Neuron (in vitro differentiated cells): ENCODE measurements at regions not wholly inside any gene's neighbourhood (a gene's known extent, or its start where the extent isn't known, plus 50 kb on each side); places are given as distances from the start of the nearest gene placed in this dataset.

Experiments
- H2AFZ ChIP-seq: one replicate; pipeline ENCODE4 v1.6.1; 2013; ENCODE audit warnings: low read depth, mild to moderate bottlenecking, inconsistent platforms, low read length, moderate library complexity
- H3K27me3 ChIP-seq: one replicate; pipeline ENCODE4 v1.6.1; 2013; ENCODE audit warnings: low read length; ENCODE audit not compliant: insufficient read depth
- H3K36me3 ChIP-seq: one replicate; pipeline ENCODE4 v1.6.1; 2013; ENCODE audit warnings: low read length; ENCODE audit not compliant: insufficient read depth
- H3K4me1 ChIP-seq: one replicate; pipeline ENCODE4 v1.6.1; 2013; ENCODE audit warnings: low read length; ENCODE audit not compliant: insufficient read depth
- H3K4me3 ChIP-seq: 2 replicates; pipeline ENCODE4 v1.5.1; 2013; ENCODE audit warnings: mild to moderate bottlenecking, low read length, moderate library complexity
- H3K9me3 ChIP-seq: one replicate; pipeline ENCODE4 v1.6.1; 2013; ENCODE audit warnings: low read length

GRCh38 chr4:65893957-65894755, 223.9 kb upstream of the EPHA5 start:
- Histone ChIP-seq H2AFZ (no peak overlapping the region), H3K36me3 (no peaks in the 10 kb centered on the region), H3K27me3 (no peaks in the 10 kb centered on the region), H3K4me1 (peaks cover 16% of the 10 kb centered on the region), H3K9me3 (no peaks in the 10 kb centered on the region), H3K4me3 (no peak overlapping the region)

GRCh38 chr4:65893271-65893670, 223.0 kb upstream of the EPHA5 start:
- no peak overlapping the region for H3K4me3 ChIP-seq
- H3K36me3 ChIP-seq = no peaks in the 10 kb centered on the region
- no peaks in the 10 kb centered on the region for H3K27me3 ChIP-seq
- no peaks in the 10 kb centered on the region for H3K9me3 ChIP-seq
- H2AFZ ChIP-seq = peak overlapping the region; percentile 47
- H3K4me1 ChIP-seq = peaks cover 16% of the 10 kb centered on the region

- H3K4me3 ChIP-seq = no peak overlapping the region
- no peaks in the 10 kb centered on the region for H3K9me3 ChIP-seq
- H2AFZ ChIP-seq = no peak overlapping the region
- H3K36me3 ChIP-seq = no peaks in the 10 kb centered on the region
- H3K4me1 ChIP-seq = peaks cover 7% of the 10 kb centered on the region
- H3K27me3 ChIP-seq = no peaks in the 10 kb centered on the region
Measured at GRCh38 chr4:65880594-65880993, 210.3 kb upstream of the EPHA5 start.

GRCh38 chr4:65868096-65868824, 198.0 kb upstream of the EPHA5 start:
- H3K27me3 ChIP-seq = no peaks in the 10 kb centered on the region
- H3K36me3 ChIP-seq = no peaks in the 10 kb centered on the region
- H3K9me3 ChIP-seq = no peaks in the 10 kb centered on the region
- H2AFZ ChIP-seq = no peak overlapping the region
- H3K4me1 ChIP-seq = no peaks in the 10 kb centered on the region
- H3K4me3 ChIP-seq = no peak overlapping the region

- no peak overlapping the region for H2AFZ ChIP-seq
- H3K4me3 ChIP-seq = no peak overlapping the region
- H3K9me3 ChIP-seq = no peaks in the 10 kb centered on the region
- no peaks in the 10 kb centered on the region for H3K4me1 ChIP-seq
- H3K27me3 ChIP-seq = no peaks in the 10 kb centered on the region
- H3K36me3 ChIP-seq = no peaks in the 10 kb centered on the region
Measured at GRCh38 chr4:65865489-65865888, 195.2 kb upstream of the EPHA5 start.

- Histone ChIP-seq H3K9me3 (no peaks in the 10 kb centered on the region), H2AFZ (no peak overlapping the region), H3K4me3 (no peak overlapping the region), H3K36me3 (no peaks in the 10 kb centered on the region), H3K27me3 (no peaks in the 10 kb centered on the region), H3K4me1 (no peaks in the 10 kb centered on the region)
Measured at GRCh38 chr4:65861993-65862392, 191.7 kb upstream of the EPHA5 start.

- Histone ChIP-seq H3K36me3 (no peaks in the 10 kb centered on the region), H2AFZ (peak overlapping the region; percentile 36), H3K9me3 (no peaks in the 10 kb centered on the region), H3K27me3 (no peaks in the 10 kb centered on the region), H3K4me1 (peaks cover 21% of the 10 kb centered on the region), H3K4me3 (no peak overlapping the region)
Measured at GRCh38 chr4:65845199-65845773, 175.0 kb upstream of the EPHA5 start.

GRCh38 chr4:65839164-65839931, 169.1 kb upstream of the EPHA5 start:
- Histone ChIP-seq H3K4me1 (no peaks in the 10 kb centered on the region), H3K9me3 (no peaks in the 10 kb centered on the region), H3K36me3 (no peaks in the 10 kb centered on the region), H3K27me3 (no peaks in the 10 kb centered on the region), H3K4me3 (no peak overlapping the region), H2AFZ (peak overlapping the region; percentile 18)

- Histone ChIP-seq H2AFZ (no peak overlapping the region), H3K9me3 (no peaks in the 10 kb centered on the region), H3K4me1 (no peaks in the 10 kb centered on the region), H3K27me3 (no peaks in the 10 kb centered on the region), H3K36me3 (no peaks in the 10 kb centered on the region), H3K4me3 (no peak overlapping the region)
Measured at GRCh38 chr4:65834707-65835106, 164.4 kb upstream of the EPHA5 start.

GRCh38 chr4:65831828-65832227, 161.5 kb upstream of the EPHA5 start:
- no peaks in the 10 kb centered on the region for H3K4me1 ChIP-seq
- H2AFZ ChIP-seq = no peak overlapping the region
- no peaks in the 10 kb centered on the region for H3K36me3 ChIP-seq
- no peak overlapping the region for H3K4me3 ChIP-seq
- H3K9me3 ChIP-seq = no peaks in the 10 kb centered on the region
- H3K27me3 ChIP-seq = no peaks in the 10 kb centered on the region

- H3K4me3 ChIP-seq = no peak overlapping the region
- H3K27me3 ChIP-seq = no peaks in the 10 kb centered on the region
- H3K4me1 ChIP-seq = no peaks in the 10 kb centered on the region
- H2AFZ ChIP-seq = no peak overlapping the region
- H3K36me3 ChIP-seq = no peaks in the 10 kb centered on the region
- H3K9me3 ChIP-seq = no peaks in the 10 kb centered on the region
Measured at GRCh38 chr4:65825116-65825753, 154.9 kb upstream of the EPHA5 start.

- H3K27me3 ChIP-seq = no peaks in the 10 kb centered on the region
- H3K36me3 ChIP-seq = no peaks in the 10 kb centered on the region
- no peak overlapping the region for H3K4me3 ChIP-seq
- H3K9me3 ChIP-seq = peaks cover 2% of the 10 kb centered on the region
- H3K4me1 ChIP-seq = no peaks in the 10 kb centered on the region
- H2AFZ ChIP-seq = no peak overlapping the region
Measured at GRCh38 chr4:65819192-65819591, 148.9 kb upstream of the EPHA5 start.
